ENCODE measurements at regions not wholly inside any gene's neighbourhood (a gene's known extent, or its start where the extent isn't known, plus 50 kb on each side); places are given as distances from the start of the nearest gene placed in this dataset.
A peak's percentile ranks its signal among the peaks of the same experiment; 100 is the strongest.

DNA sequence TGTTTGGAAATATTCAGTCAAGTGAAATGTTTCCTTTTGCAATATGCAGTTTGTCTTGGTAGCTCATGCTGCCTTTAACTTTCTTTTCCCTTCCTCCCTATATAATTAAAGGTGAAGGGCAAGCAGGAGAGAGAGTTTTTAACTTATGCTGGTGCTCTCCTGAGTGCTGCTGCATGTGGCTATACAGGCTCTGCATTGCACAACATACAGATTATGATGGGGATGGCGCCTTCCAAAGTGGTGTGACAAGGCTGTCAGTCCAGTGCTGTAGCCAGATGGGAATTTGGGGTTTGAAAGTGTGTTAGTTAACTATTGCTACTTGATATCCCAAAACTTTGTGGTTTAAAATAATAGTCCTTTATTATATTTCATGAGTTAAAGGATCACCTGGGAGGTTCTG lies 199.0 kb downstream of the ATP23 start:
- no peak for DNase-seq

DNA sequence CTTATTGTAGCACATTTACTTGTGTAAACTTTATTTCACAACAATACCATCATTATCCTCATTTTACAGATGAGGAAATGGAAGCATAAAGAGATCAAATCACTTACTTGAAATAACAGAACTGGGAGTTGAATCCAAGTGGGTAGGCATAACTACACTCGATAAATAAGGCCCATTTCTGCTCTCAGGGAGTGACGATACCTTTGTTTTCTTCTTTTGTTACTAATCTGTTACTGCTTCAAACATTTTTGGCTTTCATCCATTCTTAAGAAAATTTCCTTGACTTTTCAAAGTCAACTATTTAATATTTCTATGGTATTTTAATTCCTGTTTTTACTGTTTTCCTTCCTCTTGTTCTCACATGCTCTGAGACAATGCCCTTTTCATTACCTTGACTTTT lies 201.6 kb downstream of the ATP23 start:
- no peak for DNase-seq

DNA sequence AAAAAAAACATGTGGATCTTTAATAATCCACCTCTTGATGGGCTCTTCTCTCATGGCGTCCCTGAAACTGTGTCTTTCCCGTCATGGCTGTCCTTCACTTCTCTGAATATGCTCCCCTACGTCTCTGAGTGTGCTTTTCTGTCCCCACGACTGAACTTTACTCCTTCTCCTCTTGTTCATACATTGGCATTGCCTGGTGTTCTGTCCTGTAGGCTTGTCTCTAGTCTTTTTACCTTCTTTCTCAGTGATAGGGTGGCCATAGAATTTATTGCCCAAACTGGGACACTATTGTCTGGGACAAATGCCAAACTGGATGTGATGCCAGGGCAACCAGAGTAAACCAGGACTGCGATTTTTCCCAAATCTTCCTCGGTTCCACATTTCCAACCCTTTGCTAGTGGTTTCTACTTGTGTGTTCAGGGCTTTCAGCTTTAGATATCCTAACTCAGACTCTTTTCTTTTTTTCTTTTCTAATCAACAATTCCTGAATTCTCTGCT lies 202.2 kb downstream of the ATP23 start:
- DNase-seq, result no peak

DNA sequence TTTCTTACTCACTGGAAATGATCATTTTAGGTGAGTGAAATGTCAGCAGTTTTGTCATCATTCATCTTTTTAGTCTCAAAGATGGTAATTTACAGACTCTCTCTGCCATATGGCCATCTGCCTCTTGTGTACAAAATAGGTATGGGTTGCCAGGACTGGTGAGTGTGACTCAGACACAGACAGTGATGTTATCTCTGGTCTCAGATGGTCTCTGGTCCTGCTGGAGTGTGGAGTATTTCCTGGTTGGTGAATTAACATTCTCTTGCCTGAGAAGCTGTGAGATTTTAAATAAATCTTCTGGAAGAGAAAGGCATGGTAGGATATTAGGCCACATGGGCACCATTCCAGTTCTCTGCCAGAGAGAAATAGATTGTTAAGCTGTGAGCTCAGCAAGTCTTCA lies 207.0 kb downstream of the ATP23 start:
- no peak for DNase-seq

DNA sequence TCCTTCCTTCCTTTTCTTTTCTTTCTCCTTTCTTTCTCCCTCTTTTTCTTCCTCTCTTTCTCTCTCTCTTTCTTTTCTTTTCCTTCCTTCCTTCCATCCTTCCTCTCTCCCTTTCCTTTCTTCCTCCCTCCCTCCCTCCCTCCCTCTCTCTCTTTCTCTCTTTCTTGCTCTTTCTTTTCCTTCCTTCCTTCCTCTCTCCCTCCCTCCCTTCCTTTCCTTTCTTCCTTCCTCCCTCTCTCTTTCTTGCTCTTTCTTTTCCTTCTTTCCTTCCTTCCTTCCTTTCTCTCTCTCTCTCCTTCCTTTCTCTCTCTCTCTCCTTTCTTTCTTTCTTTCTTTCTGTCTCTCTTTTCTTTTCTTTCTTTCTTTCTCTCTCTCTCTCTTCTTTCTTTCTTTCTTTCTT lies 207.6 kb downstream of the ATP23 start:
- DNase-seq, result no peak

DNA sequence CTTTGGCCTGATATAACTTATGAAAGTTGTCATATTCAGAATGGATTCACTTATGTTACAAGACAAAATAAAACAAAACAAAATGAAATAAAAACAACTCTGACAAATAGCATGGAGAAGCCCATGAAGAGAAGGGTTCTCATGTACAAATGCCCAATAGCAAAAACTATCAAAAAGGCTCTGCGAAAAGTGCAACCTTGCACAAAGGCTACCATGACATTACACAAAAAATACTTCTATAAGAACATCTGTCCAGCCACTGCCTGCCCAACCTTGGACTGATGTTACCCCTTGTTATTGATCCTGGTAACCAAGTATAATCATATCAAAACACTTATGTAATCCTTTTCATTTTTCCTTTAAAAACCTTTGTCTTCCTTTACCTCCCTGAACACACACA lies 213.0 kb downstream of the ATP23 start:
- no peak for DNase-seq

DNA sequence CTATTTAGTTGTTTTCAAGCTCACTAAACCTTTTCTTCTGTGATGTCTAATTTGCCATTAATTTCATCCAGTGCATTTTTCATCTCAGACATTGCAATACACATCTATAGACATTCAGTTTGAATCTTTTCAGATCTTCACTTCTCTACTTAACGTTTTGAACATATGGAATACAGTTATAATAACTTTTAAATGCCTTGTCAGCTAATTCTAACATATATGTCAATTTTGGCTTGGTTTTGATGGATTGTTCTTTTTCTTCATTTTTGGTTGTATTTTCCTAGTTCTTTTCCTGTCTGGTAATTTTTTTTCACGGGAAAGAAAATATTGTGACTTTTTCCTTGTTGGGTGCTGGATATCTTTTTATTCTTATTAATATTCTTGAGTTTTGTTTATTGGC lies 215.3 kb downstream of the ATP23 start:
- DNase-seq, result no peak

DNA sequence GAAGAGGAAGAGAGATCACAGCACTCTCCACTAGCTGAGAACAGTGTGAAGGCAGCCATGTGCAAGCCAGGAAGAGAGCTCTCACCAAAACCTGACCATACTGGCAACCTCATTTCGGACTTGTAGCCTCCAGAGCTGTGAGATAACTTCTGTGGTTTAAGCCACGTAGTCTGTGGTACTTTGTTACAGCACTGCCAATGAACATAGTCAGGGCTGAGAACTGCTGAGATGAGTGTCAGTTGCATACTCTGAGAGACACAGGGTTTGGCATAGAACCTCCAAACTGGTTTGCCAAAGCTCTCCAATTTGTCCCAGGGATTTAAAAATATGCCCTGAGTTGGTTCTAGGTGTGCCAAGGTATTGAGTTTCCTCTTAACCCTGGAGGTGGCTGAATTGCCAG lies 218.6 kb downstream of the ATP23 start:
- no peak for DNase-seq

DNA sequence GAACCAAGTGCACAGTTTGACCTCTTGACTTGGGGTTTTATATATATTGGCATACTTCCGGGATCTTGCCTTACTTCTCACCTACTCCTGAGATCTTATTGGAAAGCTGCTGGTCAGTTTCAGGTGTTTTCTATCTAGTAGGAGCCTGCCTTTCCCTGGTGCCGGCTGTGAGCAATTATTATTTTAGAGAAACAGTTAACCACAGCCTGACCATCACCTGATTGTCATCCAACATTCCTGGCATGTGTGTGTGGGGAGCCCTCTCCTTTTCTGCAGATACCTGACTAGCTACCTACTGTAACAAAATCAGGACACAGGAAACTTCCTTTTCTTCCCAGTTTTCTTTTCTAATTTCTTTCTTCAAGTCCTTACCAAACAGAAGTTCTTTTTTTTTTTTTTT lies 220.4 kb downstream of the ATP23 start:
- DNase-seq, result no peak

DNA sequence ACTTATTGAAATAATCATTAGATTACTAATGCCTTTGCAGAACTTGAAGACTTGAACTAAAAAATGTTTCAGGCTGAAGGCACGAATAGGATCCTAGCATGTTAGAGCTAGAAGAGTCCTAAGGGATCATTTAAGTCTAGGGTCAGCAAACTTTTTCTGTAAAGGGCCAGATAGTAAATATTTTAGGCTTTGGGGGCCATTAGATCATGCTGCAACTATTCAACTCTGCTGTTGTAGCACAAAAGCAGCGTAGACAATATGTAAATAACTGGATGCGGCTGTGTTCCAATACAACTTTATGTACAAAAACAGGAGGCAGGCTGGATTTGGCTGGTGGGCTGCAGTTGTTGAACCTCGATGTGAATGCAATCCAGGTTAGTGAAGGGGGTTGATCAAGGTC lies 221.7 kb downstream of the ATP23 start:
- DNase-seq, result peak; percentile 9

DNA sequence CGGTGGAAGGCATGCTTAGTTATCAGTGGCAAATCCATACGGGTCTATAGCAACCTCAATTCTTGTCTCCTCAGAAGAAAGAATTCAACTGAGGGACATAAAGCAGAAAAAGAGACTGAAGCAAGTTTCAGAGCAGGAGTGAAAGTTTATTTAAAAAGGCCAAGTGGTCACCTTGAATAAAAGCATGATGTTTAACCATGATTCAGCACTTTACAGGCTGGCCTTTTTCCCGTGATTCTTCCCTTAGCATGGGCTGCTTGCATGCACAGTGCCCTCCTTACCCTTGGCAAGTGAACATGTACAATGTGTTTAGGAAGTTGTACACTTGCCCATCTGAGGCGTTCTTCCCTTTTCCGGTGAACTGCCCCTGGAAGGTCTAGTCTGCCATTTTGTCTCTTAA lies 225.3 kb downstream of the ATP23 start:
- no peak for DNase-seq

DNA sequence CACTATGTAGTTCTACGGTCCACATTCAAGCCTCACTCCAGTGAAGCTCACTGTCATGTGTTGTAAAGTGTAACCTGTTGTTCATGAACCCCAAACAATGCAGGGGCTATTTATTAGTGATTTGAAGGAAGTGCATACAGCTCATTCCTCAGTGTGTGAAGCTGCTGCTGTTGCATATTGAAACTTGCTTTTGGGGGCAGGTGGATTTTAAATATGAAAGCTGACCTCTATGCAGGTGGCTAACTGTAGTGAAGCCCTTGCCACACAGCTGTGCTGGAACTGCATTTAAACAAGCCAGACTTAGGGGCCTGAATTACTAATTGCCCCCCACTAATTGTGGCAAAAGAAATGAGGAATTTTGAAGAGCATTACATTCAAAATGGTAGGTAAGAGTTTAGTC lies 226.3 kb downstream of the ATP23 start:
- no peak for DNase-seq

DNA sequence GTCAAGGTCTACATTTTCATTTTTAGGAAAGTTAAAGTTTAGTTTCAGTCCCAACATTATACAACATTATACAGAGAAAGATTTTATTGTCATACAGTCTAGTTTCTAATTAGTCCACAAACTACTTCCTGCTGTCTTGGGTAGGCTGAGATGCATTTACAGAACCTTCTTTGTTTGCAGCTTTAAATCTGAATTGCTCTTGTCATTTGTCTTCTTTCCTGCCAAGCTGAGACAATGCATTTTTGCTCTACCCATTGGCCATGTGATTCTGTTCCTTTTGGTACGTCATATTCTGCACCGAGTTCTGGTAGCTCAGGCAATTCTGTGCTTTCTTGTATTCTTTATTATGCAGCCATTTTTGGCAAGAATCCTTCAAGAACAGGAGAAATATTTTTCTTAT lies 228.5 kb downstream of the ATP23 start:
- DNase-seq, result peak; percentile 16

DNA sequence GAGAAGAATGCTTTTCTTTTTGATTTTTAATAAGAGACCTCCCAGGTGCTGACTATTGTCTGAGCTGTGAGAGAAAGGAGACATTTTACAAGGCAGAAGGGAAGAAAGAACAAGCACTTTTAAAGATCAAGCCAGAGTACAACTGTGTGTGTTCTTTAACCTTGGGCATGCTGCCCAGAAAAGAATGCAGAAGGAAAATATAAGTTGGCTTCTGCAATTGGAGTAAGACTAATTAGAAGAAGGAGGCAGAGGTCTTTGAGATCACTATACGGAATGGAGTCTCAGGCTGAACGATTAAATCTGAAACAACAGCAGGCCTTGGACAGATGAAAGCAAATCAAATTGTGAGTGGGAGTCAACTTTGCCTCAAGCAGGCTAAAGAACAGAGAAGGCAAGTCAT lies 230.5 kb downstream of the ATP23 start:
- peak; percentile 52 for DNase-seq

DNA sequence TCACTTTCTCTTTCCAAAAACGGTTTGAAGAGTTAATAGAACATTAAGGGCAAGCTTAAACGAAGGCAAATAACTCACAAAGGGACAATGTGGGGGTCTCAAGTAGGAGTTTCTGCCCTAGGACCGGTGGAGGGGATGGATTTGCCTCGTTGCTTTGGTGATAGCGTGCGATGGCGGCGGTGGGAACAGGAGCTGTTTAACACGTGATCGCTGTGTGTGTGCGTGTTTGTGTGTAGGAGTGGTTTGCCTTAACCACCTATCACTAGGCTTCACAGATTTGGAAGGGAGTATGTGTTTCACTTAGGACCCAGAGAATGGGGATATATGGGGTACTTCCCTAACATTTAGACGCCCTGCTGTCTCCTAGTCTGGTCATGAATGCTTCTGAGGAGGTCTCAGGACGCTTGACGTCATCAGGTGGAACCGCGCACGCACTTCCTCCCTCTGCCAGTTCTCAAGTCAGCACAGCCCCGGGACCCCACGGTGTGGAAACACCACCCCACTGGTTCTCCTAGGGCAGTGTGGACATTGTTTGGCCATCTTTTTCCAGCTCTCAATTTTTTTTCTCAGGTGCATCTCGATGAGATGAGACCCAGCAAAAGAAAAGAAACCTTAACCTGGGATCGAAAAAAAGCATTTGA lies 231.2 kb downstream of the ATP23 start:
- DNase-seq, result no peak

DNA sequence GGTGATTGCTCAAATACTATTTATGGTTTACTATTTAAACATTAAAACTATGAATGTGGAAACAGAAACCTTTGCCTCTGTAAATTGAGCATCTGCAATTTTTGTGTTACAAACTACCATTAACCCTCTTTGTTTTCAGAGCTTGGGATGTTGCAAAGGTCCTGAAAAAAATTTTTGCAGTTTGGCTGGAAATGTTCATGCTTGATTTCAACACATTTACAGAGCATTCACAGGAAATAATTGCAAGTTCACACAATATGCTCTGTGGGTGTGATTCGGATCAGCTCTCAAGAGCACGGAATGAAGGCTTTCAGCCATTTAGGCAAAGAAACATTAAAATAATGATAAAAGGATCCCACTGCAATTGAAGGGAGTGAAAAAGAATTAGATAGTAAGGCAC lies 232.9 kb downstream of the ATP23 start:
- DNase-seq, result no peak

DNA sequence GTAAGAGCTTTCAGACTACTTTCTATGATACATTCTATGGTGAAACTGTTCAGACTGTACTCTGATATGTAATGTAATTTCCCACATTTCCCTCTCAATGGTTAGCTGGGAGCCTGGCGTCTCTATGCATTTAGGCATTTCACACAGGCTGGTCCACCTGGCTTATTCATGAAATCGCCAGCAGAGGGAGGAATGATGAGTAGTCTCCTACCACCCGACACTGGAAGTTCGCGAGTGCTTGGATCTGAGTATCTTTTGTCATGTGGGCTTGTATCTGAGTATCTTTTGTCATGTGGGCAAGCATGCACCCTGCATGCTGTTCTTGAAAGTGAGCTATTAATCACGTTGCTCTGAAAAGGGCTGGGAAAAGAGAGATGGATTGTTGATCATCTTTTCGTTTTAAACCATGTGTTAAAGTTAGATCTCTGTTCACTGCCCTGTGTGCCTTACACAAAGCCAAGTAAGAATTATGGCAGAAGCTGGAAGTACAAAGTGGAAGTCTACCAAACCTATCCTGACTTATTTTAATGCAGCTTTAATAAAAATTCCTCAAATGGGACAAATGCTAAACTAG lies 235.0 kb downstream of the ATP23 start:
- peak; percentile 16 for DNase-seq

DNA sequence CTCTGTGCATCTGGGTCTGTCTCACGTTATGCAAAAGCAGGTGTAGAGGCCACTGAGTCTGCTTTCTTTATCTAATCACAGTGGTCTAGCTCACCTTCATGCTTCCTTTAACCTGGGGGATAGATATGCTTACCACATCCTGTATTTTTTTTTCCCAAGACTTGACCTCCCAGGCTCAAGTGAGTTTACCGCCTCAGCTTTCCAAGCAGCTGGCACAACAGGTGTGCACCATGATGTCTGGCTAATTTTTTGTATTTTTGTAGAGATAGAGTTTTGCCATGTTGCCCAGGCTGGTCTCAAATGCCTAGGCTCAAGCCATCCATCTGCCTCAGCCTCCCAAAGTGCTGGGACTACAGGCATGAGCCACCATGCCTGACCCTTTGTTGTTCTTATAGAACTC lies 236.0 kb downstream of the ATP23 start:
- DNase-seq, result no peak

DNA sequence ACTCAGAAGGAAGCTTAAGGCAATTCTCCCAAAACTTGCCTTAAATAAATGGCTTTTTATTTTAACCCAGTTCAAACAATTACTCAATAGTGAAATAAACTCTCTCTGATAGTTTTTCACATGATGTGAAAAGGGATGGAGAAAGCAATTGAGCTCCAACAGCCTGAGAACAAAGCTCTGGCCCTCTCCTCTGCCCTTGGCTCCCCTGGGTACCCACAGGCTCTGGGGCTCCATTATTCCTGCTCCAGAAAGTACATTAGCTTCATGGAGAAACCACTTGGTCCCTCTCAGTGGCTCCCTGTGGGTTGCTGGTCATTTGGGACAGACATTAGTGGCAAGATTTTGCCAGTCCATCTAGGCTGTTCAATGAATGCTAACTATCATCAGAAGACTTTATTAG lies 242.8 kb downstream of the ATP23 start:
- DNase-seq, result no peak

DNA sequence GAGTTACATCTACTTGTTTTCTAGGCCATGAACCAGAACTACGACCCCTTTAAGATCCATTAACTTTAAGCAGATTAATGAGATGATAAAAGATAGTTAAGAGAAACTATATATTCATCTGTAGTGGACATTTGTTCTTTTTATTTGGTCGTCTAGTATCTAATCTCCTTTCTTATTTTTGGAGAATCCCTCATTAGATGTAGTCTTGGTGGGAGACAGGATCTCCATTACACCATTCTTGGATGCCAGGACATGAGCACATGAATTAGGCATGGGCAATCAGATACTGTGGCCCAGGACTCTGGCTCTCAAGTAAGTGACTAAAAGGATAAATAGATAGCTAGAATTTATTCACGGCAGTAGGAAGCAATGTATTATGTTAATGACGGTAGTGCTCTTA lies 245.0 kb downstream of the ATP23 start:
- DNase-seq, result no peak

DNA sequence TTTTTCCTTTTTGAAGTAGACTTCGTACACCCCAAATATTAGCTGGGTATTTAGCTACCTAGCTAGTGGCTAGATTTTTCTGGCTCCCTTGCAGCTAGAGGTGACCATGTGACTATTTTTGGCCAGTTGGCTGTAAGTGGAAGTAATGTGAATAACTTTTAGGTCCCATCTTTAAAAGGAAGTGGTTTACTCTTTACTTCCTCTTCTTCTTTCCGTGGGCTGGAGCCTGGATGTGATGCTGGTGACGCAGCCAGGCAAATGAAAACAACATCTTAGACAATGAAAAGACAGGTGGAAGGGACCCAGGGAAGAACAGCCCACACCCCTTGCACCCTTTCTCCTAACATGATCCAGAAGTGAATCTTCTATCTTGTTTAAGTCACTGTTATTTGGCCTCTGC lies 245.5 kb downstream of the ATP23 start:
- no peak for DNase-seq

DNA sequence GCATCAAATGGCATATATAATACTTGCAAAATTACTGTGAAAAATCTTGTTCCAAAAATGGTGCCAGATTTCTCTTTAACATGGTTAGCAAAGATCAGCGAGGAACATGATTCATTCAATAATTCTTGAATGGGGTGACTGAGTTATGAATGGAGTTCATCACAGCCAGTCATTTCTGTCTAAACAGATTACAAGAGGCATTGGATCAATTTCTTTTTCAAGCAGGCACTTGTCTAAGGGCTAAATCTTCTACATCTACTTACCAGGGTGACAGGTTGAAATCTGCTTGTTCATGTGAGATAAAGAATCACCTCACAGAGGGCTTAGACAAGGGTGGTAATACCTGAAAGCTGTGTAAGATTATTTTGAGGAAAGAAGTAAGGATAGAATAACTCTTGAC lies 247.7 kb downstream of the ATP23 start:
- no peak for DNase-seq

DNA sequence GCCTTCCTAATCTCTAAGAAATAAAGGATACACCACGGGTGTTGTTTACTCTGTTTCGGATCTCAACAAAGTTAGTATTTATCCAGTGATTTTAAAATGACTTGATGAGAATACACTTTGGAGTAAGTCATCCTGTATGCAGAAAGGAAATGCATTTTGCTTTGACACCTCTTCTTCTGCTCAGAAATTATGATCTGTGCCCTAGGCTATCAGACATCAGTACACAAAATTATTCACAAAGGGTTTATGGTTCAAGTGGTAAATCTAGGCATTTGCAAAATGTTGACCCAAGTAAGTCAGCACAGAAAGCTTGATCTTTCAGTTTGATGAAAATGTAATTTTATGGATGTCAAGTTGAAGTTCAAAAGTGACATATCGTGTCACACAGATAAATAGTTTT lies 248.5 kb downstream of the ATP23 start:
- no peak for DNase-seq

DNA sequence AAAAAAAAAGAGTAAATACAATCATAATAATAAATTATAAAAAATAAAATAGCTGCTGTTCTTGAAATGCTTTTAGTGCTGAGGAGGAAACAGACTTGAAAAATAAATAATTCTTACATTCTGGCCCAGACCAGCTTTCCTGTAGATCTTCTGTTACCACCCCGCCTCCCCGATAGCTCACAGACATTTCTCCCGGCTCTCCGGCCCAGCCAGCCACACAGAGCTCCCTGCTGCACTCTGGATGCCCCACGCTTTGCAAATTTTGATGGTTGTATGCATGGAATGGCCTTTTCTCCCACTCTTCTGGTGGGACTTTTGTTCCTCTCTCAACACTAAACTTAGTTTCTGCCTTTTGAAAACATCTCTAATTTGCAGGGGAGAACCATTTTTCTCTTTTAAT lies 249.3 kb downstream of the ATP23 start:
- DNase-seq, result no peak

DNA sequence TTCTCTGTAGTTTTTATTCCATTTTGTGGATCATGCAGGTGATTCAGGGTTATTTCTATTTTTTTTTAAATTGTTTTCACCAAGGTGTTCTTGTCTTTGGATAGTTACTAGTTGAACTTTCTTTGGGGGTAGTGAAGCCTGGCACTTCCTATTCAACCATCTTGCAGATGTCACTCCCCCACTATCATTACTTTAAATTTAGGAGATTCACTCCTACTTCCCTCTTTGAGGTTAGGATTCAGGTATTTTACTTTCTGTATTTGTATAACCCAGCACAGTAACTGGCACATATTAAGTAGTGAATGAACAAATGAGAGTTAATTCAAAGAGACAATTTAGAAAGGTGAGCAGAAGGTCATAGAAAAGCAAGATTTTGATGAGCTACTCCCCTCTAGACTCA lies 255.6 kb downstream of the ATP23 start:
- DNase-seq, result no peak

Data from skin of body (tissue), 1 donor.